Non-pigmented ciliary epithelial cell (primary cell): ENCODE measurements at regions not wholly inside any gene's neighbourhood (a gene's known extent, or its start where the extent isn't known, plus 50 kb on each side); places are given as distances from the start of the nearest gene placed in this dataset.
"Not testable (repeated sequence)": the region's sequence is repeated elsewhere in the genome, so short reads cannot be mapped to it uniquely, and the experiment has no call there.

Source experiments
- DNase-seq: peaks from one replicate; pipeline ENCODE4 v3.0.0-alpha.2; 2010; ENCODE audit warnings: low read depth

DNA sequence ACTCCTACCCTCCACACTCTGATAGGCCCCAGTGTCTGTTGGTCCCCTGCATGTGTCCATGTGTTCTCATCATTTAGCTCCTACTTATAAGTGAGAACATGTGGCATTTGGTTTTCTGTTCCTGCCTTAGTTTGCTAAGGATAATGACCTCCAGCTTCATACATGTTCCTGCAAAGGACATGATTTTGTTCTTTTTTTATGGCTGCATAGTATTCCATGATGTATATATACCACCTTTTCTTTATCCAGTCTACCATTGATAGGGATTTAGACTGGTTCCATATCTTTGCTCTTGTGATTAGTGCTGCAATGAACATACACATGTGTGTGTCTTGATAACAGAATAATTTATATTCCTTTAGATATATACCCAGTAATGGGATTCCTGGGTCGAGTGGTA lies 67.9 kb downstream of the MSX2 start:
- not testable (repeated sequence) for DNase-seq

DNA sequence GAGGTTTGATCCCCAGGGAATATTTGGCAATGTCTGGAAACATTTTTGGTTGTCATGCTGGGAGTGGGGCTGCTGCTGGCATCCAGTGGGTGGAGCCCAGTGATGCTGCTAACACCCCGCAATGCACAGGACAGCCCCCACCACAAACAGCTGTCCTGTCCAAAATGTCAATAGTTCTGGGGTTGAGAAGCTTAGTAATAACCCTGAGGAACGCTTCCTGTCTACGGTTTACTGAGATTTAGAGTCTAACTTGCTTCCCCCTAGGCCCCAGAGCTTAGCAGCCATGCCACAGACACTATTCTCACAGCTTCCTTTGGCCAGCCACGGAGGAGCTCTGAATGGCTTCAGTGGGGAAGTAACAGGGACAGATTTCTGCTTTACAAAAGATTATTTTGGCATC lies 66.5 kb downstream of the MSX2 start:
- no peak for DNase-seq

DNA sequence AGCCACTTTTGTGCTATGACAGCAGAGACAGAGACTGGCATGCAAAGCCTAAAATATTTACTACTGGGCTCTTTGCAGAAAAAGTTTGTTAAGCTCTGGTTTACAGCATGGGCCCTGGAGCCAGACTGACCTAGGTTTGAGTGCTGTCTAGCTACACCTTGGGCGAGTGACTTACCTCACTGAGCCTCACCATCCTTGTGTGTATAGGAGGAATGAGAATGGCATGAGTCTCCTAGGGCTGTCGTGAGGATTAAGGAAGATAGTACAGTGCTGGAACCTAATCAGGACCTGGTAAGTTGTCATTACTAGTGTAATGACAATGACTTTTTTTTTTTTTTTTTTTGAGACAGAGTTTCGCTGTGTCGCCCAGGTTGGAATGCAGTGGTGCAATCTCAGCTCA lies 65.2 kb downstream of the MSX2 start:
- DNase-seq = no peak

DNA sequence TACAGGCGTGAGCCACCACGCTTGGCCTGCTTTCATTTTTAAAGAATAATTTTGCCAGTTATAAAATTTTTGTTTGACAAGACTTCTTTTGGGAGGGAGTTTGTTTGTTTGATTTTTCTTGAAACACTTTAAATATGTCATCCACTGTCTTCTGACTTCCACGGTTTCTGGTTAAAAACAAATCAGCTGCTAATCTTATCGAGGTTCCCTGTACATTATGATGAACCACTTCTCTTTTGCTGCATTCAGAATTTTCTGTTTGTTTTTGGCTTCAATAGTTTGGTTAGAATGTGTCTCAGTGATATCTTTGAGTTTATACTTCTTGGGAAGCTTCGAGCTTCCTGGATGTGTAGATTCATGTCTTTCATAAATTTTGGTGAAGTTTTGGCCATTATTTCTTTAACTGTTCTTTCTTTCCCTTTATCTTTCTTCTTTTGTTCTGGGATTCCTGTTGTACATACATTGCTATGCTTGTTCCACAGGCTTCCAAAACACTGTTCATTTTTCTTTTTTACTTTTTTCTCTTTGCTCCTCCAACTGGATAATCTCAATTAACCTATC lies 60.8 kb downstream of the MSX2 start:
- DNase-seq = no peak
